Osteocyte (in vitro differentiated cells): ENCODE measurements at regions not wholly inside any gene's neighbourhood (a gene's known extent, or its start where the extent isn't known, plus 50 kb on each side); places are given as distances from the start of the nearest gene placed in this dataset.

Experiments used
- DNase-seq: peaks from one replicate; pipeline ENCODE4 v3.0.0; 2021; ENCODE audit warnings: mixed read lengths; ENCODE audit not compliant: unreplicated experiment; ENCODE audit errors: extremely low spot score
- H3K27ac Mint-ChIP-seq: one replicate; pipeline ENCODE4 v1.8.0; 2021; ENCODE audit warnings: mild to moderate bottlenecking, mixed read lengths; ENCODE audit not compliant: unreplicated experiment
- H3K27me3 Mint-ChIP-seq: one replicate; pipeline ENCODE4 v1.8.0; 2021; ENCODE audit warnings: mixed read lengths; ENCODE audit not compliant: unreplicated experiment
- H3K36me3 Mint-ChIP-seq: one replicate; pipeline ENCODE4 v1.8.0; 2021; ENCODE audit warnings: mixed read lengths; ENCODE audit not compliant: unreplicated experiment
- H3K4me1 Mint-ChIP-seq: one replicate; pipeline ENCODE4 v1.8.0; 2021; ENCODE audit warnings: mixed read lengths; ENCODE audit not compliant: unreplicated experiment
- H3K4me3 Mint-ChIP-seq: one replicate; pipeline ENCODE4 v1.8.0; 2021; ENCODE audit warnings: mild to moderate bottlenecking, moderate library complexity, mixed read lengths; ENCODE audit not compliant: unreplicated experiment
- H3K9me3 Mint-ChIP-seq: one replicate; pipeline ENCODE4 v1.8.0; 2021; ENCODE audit warnings: mixed read lengths; ENCODE audit not compliant: unreplicated experiment
- TF ChIP-seq, protein P1 (sequence below): fragments of 200-600 bp; sonication (generic); IDR thresholded peaks from 2 replicates; pipeline ENCODE4 v1.5.0; 2021; ENCODE audit warnings: antibody characterized with exemption, mild to moderate bottlenecking, moderate library complexity

DNA sequence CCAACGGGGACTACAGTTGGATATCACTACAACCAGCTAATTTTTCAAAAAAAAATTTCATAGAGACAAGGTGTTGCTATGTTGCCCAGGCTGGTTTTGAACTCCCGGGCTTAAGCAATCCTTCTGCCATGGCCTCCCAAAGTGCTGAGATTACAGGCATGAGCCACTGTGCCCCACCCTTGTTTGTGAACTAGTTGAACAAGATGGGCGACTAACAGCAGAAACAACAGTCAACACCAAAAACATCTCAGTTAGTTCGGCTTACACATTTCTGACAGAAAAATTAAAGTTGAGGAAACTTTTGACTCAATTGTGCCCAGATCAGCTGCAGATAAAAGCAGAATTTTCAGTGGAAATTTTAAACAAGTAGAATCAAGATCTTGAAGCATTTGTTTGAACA, 470.1 kb downstream of the TLE4 start:
- no peak overlapping the region for H3K27ac Mint-ChIP-seq
- H3K36me3 Mint-ChIP-seq, result no peaks in the 10 kb centered on the region
- H3K4me3 Mint-ChIP-seq, result no peak overlapping the region
- H3K27me3 Mint-ChIP-seq, result no peaks in the 10 kb centered on the region
- no peaks in the 10 kb centered on the region for H3K4me1 Mint-ChIP-seq
- H3K9me3 Mint-ChIP-seq, result no peaks in the 10 kb centered on the region
- no peak for DNase-seq
- TF ChIP-seq, protein P1, sequence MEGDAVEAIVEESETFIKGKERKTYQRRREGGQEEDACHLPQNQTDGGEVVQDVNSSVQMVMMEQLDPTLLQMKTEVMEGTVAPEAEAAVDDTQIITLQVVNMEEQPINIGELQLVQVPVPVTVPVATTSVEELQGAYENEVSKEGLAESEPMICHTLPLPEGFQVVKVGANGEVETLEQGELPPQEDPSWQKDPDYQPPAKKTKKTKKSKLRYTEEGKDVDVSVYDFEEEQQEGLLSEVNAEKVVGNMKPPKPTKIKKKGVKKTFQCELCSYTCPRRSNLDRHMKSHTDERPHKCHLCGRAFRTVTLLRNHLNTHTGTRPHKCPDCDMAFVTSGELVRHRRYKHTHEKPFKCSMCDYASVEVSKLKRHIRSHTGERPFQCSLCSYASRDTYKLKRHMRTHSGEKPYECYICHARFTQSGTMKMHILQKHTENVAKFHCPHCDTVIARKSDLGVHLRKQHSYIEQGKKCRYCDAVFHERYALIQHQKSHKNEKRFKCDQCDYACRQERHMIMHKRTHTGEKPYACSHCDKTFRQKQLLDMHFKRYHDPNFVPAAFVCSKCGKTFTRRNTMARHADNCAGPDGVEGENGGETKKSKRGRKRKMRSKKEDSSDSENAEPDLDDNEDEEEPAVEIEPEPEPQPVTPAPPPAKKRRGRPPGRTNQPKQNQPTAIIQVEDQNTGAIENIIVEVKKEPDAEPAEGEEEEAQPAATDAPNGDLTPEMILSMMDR, result no peak

DNA sequence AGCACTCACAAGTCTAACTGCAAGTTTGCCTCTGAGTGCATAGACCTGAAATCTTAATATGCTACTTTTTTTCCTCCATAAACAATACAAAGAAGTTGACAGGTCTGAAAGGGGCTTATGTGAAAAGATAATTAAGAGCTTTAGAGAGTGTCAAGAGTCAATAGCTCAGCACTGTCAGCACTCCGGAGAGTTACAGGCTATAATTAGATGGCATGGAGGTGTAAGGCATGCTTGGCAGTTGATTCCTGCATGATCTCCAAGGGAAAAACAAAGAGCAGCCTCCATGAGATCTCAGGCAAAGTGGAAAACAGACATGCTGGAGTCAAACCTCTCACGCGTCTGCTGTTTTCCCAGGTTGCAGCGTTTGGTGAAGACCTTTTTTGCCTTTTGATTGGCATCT, 468.7 kb downstream of the TLE4 start:
- Mint-ChIP-seq H3K36me3 (no peaks in the 10 kb centered on the region), H3K4me3 (no peak overlapping the region), H3K9me3 (no peaks in the 10 kb centered on the region), H3K4me1 (no peaks in the 10 kb centered on the region), H3K27me3 (no peaks in the 10 kb centered on the region), H3K27ac (no peak overlapping the region)
- TF ChIP-seq, protein P1, result no peak
- DNase-seq, result no peak

DNA sequence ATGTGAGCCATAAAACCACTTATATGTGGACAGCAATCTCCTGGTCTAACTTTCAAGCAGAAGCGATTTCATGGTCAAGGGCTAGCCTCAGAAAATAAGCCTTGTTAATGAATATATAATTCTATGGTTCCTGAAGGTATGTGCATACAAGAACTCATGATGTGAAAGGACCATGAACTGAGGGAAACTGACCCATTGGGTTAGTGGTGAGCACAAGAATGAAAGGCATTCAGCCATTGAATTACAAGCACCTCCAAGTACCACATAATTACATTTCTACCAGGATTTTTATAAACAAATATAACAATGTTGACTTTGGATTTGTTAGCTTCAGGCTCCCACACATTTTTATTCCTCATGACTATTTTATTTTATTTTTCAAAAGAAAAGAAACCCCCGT, 459.0 kb downstream of the TLE4 start:
- TF ChIP-seq, protein P1, result no peak
- peaks cover 10% of the 10 kb centered on the region for H3K9me3 Mint-ChIP-seq
- H3K4me1 Mint-ChIP-seq, result peaks cover 53% of the 10 kb centered on the region
- DNase-seq, result no peak
- H3K27me3 Mint-ChIP-seq, result no peaks in the 10 kb centered on the region
- H3K4me3 Mint-ChIP-seq, result no peak overlapping the region
- H3K36me3 Mint-ChIP-seq, result peaks cover 5% of the 10 kb centered on the region
- H3K27ac Mint-ChIP-seq, result peak overlapping the region; percentile 48

DNA sequence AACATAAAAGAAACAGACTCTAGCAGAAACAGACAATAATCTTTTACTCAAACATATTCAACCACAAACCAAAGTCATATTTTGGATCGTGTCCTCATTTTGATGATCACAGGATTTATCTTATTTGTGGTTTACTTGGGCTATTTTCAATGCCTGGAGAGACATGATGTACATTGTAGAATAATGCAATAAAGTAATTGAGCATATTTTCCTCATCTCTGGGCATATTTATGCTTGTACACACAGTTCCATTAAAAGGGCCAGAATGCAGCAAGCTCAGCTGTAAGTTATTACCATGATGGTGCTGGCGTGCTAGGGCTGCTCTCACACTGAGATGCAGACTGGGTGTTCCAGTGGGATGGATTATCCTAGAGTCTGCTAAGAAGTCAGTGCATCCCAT, 456.7 kb downstream of the TLE4 start:
- Mint-ChIP-seq H3K4me1 (peaks cover 55% of the 10 kb centered on the region), H3K27me3 (no peaks in the 10 kb centered on the region), H3K36me3 (peaks cover 3% of the 10 kb centered on the region), H3K4me3 (no peak overlapping the region), H3K27ac (peak overlapping the region; percentile 69), H3K9me3 (peaks cover 7% of the 10 kb centered on the region)
- DNase-seq, result no peak
- TF ChIP-seq, protein P1, result no peak

DNA sequence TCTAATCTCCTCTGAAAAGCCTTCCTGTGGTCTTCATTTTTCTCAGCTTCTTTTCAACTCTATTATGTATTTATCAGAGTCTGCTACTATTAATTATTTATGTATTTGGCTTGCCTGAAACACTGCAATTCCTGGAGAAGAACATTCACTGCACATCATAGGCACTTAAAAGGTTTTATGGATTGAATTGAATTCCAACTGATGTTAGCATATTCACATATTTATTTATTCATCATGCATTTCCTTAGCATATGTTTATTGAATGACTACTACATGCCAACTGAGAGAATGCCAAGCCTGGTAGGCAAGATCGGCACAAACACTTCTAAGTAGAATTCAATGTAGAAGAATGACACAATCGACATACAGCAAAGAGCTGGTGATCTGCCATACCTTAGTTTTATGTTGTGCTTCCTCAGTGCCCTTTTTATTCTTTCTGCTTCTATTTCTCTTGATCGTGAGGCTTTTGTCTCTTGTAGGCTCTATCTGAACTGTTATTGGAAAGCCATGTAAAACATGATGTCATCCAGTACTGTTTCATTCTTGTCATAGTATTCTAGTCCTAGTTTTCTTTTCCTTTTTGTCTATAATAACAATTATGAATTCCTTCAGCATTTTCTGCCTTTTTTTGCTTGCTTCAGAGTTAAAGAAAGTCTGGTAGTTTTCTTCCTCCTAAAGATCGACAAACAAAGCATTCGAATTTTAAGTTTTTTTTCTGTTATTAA, 454.2 kb downstream of the TLE4 start:
- peak overlapping the region; percentile 56 for H3K27ac Mint-ChIP-seq
- no peaks in the 10 kb centered on the region for H3K27me3 Mint-ChIP-seq
- peaks cover 43% of the 10 kb centered on the region for H3K4me1 Mint-ChIP-seq
- peaks cover 3% of the 10 kb centered on the region for H3K9me3 Mint-ChIP-seq
- DNase-seq, result no peak
- H3K36me3 Mint-ChIP-seq, result no peaks in the 10 kb centered on the region
- TF ChIP-seq, protein P1, result no peak
- no peak overlapping the region for H3K4me3 Mint-ChIP-seq
